ENCODE measurements at regions not wholly inside any gene's neighbourhood (a gene's known extent, or its start where the extent isn't known, plus 50 kb on each side); places are given as distances from the start of the nearest gene placed in this dataset.
"Not testable (repeated sequence)": the region's sequence is repeated elsewhere in the genome, so short reads cannot be mapped to it uniquely, and the experiment has no call there.

DNA sequence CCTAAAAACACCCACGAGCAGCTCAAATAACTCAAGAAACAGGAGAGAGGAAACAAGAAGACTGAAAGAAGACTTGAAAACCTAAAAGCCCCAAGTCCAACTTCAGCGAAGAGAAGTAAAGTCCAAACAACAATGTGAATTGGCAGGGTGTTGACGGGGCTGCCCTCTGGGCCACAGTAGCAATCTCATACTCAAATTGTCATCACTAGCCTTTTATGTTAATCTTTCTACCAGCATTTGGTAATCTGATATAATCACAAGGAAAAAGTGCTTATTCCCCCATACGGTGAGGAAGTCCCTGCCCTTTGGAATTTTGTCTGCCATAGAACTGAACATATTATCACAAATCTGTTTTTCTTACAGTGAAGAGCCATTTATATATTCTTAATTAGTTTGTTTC, 51.5 kb upstream of the IFNE start:
- no peak for DNase-seq (ENCODE audit: low spot score)
- no peak overlapping the region for H3K4me3 Mint-ChIP-seq (ENCODE audit: unreplicated experiment)
- H3K9me3 Mint-ChIP-seq (ENCODE audit: low read depth), result peaks cover 6% of the 10 kb centered on the region
- no peaks in the 10 kb centered on the region for H3K4me1 Mint-ChIP-seq (ENCODE audit: low read depth)
- no peak overlapping the region for H3K27ac Mint-ChIP-seq (ENCODE audit: unreplicated experiment)
- no peaks in the 10 kb centered on the region for H3K36me3 Mint-ChIP-seq (ENCODE audit: low read depth)
- H3K27me3 Mint-ChIP-seq (ENCODE audit: low read depth), result peaks cover 32% of the 10 kb centered on the region
- no peak for TF ChIP-seq CTCF (IDR thresholded peaks at IDR 0.05)

GRCh38 chr9:21535396-21535795, 53.3 kb upstream of the IFNE start:
- peaks cover 2% of the 10 kb centered on the region for H3K36me3 Mint-ChIP-seq (ENCODE audit: low read depth)
- H3K27me3 Mint-ChIP-seq (ENCODE audit: low read depth), result peaks cover 31% of the 10 kb centered on the region
- H3K4me3 Mint-ChIP-seq (ENCODE audit: unreplicated experiment), result no peak overlapping the region
- no peaks in the 10 kb centered on the region for H3K9me3 Mint-ChIP-seq (ENCODE audit: low read depth)
- H3K27ac Mint-ChIP-seq (ENCODE audit: unreplicated experiment), result no peak overlapping the region
- DNase-seq (ENCODE audit: low spot score), result no peak
- TF ChIP-seq CTCF (IDR thresholded peaks at IDR 0.05), result no peak
- no peaks in the 10 kb centered on the region for H3K4me1 Mint-ChIP-seq (ENCODE audit: low read depth)

GRCh38 chr9:21542787-21543186, 60.7 kb upstream of the IFNE start:
- Mint-ChIP-seq H3K36me3 (ENCODE audit: low read depth) (peaks cover 2% of the 10 kb centered on the region), H3K27ac (ENCODE audit: unreplicated experiment) (peak overlapping the region; percentile 52), H3K4me3 (ENCODE audit: unreplicated experiment) (no peak overlapping the region), H3K9me3 (ENCODE audit: low read depth) (no peaks in the 10 kb centered on the region), H3K4me1 (ENCODE audit: low read depth) (peaks cover 9% of the 10 kb centered on the region), H3K27me3 (ENCODE audit: low read depth) (peaks cover 4% of the 10 kb centered on the region)
- no peak for DNase-seq (ENCODE audit: low spot score)
- no peak for TF ChIP-seq CTCF (IDR thresholded peaks at IDR 0.05)

DNA sequence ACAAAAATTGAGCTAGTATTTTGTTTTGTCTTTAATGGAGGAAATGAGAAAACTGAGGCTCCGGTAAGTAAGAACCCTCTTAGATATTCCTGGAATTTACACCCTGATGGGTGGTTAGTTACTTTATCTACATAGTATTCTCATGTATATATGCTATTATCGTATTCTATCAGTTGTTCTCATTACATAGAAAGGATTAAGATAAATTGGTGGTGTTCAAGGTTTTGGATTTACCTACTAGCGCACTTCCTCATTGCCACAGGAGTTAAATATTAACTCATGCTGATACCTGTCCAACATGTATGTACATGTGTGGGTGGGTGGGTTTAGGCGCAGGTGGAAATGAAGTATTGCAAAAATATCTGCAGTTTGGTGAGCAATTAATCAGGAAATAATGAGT, 61.1 kb upstream of the IFNE start:
- H3K27me3 Mint-ChIP-seq (ENCODE audit: low read depth), result peaks cover 4% of the 10 kb centered on the region
- peak overlapping the region; percentile 5 for H3K27ac Mint-ChIP-seq (ENCODE audit: unreplicated experiment)
- peaks cover 11% of the 10 kb centered on the region for H3K4me1 Mint-ChIP-seq (ENCODE audit: low read depth)

DNA sequence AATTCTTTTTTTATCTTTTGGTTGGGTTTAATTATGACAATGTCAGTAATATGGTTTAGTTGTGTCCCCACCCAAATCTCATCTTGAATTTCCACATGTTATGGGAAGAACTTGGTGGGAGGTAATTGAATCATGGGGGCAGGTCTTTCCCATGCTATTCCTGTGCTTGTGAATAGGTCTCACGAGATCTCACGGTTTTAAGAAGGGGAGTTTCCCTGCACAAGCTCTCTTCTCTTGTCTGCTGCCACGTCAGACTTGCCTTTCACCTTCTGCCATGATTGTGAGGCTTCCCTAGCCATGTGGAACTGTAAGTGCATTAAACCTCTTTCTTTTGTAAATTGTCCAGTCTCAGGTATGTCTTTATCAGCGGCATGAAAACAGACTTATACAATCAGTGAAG, 61.7 kb upstream of the IFNE start:
- H3K27me3 Mint-ChIP-seq (ENCODE audit: low read depth); DNase-seq (ENCODE audit: low spot score); H3K4me3 Mint-ChIP-seq (ENCODE audit: unreplicated experiment); H3K9me3 Mint-ChIP-seq (ENCODE audit: low read depth); H3K36me3 Mint-ChIP-seq (ENCODE audit: low read depth); H3K27ac Mint-ChIP-seq (ENCODE audit: unreplicated experiment): not testable (repeated sequence)
- H3K4me1 Mint-ChIP-seq (ENCODE audit: low read depth), result peaks cover 16% of the 10 kb centered on the region

More for the DNA sequence above, 61.1 kb upstream of the IFNE start:
- no peak for DNase-seq (ENCODE audit: low spot score)
- no peaks in the 10 kb centered on the region for H3K9me3 Mint-ChIP-seq (ENCODE audit: low read depth)
- no peak overlapping the region for H3K4me3 Mint-ChIP-seq (ENCODE audit: unreplicated experiment)
- H3K36me3 Mint-ChIP-seq (ENCODE audit: low read depth), result peaks cover 2% of the 10 kb centered on the region
- TF ChIP-seq CTCF (IDR thresholded peaks at IDR 0.05), result no peak

DNA sequence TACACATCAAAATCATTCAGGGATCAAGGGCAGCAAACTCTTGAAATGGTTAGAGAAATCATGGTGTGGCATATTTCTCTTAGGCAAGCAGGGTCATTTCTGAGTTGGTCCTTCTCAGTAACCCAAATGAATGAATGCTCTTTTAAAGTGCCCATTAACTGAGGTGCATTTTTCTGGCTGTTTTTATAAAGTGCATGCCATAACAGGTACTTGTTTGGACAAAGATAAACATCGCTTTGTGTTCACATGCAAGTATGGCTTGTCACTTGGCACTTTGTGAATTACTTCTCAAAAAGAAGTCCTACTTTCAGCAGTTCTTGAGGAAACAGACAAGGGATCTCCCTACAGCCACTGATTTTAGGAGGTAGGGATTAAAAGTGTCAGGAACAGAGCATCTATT, 64.8 kb upstream of the IFNE start:
- TF ChIP-seq CTCF (IDR thresholded peaks at IDR 0.05), result no peak
- Mint-ChIP-seq H3K27ac (ENCODE audit: unreplicated experiment) (no peak overlapping the region), H3K4me1 (ENCODE audit: low read depth) (peaks cover 29% of the 10 kb centered on the region), H3K4me3 (ENCODE audit: unreplicated experiment) (no peak overlapping the region), H3K9me3 (ENCODE audit: low read depth) (no peaks in the 10 kb centered on the region), H3K36me3 (ENCODE audit: low read depth) (no peaks in the 10 kb centered on the region), H3K27me3 (ENCODE audit: low read depth) (peaks cover 2% of the 10 kb centered on the region)
- DNase-seq (ENCODE audit: low spot score), result no peak
